ENCODE measurements at regions not wholly inside any gene's neighbourhood (a gene's known extent, or its start where the extent isn't known, plus 50 kb on each side); places are given as distances from the start of the nearest gene placed in this dataset.

- no peaks in the 10 kb centered on the region for H3K27me3 ChIP-seq (ENCODE audit: control insufficient read depth, extremely low read depth, insufficient read depth, low read length)
- no peak for TF ChIP-seq CTCF (optimal IDR thresholded peaks at IDR 0.05 in 1 of 3, IDR thresholded peaks at IDR 0.05 in 1 of 3, conservative IDR thresholded peaks at IDR 0.05 in 1 of 3; ENCODE audit: extremely low read depth in 1 of 3, insufficient read depth in 2 of 3, low read length in 3 of 3)
- TF ChIP-seq EZH2 (IDR thresholded peaks at IDR 0.05; ENCODE audit: low read length) = no peak
- H3K9ac ChIP-seq (ENCODE audit: control insufficient read depth, extremely low read depth, insufficient read depth, low read length) = no peak overlapping the region
- H3K79me2 ChIP-seq (ENCODE audit: control insufficient read depth, insufficient read depth, low read length) = no peaks in the 10 kb centered on the region
- H3K4me3 ChIP-seq (ENCODE audit: control insufficient read depth in 2 of 3, extremely low read depth in 1 of 3, insufficient read depth in 2 of 3, low read depth in 1 of 3, low read length in 3 of 3) = no peak overlapping the region
- no peaks in the 10 kb centered on the region for H3K9me3 ChIP-seq (ENCODE audit: control insufficient read depth, low read depth, low read length)
- no peak overlapping the region for H3K4me2 ChIP-seq (ENCODE audit: control insufficient read depth, extremely low read depth, insufficient read depth, low read depth, low read length)
- DNase-seq (ENCODE audit: low read depth, low spot score) = no peak
- H3K36me3 ChIP-seq (ENCODE audit: control insufficient read depth in 2 of 2, extremely low read depth in 1 of 2, insufficient read depth in 2 of 2, low read length in 2 of 2) = no peaks in the 10 kb centered on the region
- dilution Hi-C loops (cut with MboI; ENCODE audit: extremely low pct_ligation_motif_present, low sequenced_read_pairs) = no loop called here
- H3K27ac ChIP-seq (ENCODE audit: control insufficient read depth, insufficient read depth, low read length) = no peak overlapping the region
- no peaks in the 10 kb centered on the region for H4K20me1 ChIP-seq (ENCODE audit: control insufficient read depth, extremely low read depth, insufficient read depth, low read length)
- H2AFZ ChIP-seq (ENCODE audit: control insufficient read depth, low read length) = no peak overlapping the region
- H3K9me1 ChIP-seq (ENCODE audit: control insufficient read depth, extremely low read depth, insufficient read depth, low read length) = no peaks in the 10 kb centered on the region
- no peaks in the 10 kb centered on the region for H3K4me1 ChIP-seq (ENCODE audit: control insufficient read depth, extremely low read depth, insufficient read depth, low read length)
- no peak for FAIRE-seq
These were observed 351.7 kb downstream of the PBX1 start for GRCh38 chr1:164910671-164911070.

- no peak overlapping the region for H3K4me3 ChIP-seq (ENCODE audit: control insufficient read depth in 2 of 3, extremely low read depth in 1 of 3, insufficient read depth in 2 of 3, low read depth in 1 of 3, low read length in 3 of 3)
- H3K9me3 ChIP-seq (ENCODE audit: control insufficient read depth, low read depth, low read length) = no peaks in the 10 kb centered on the region
- TF ChIP-seq EZH2 (IDR thresholded peaks at IDR 0.05; ENCODE audit: low read length) (no peak), CTCF (optimal IDR thresholded peaks at IDR 0.05 in 1 of 3, IDR thresholded peaks at IDR 0.05 in 1 of 3, conservative IDR thresholded peaks at IDR 0.05 in 1 of 3; ENCODE audit: extremely low read depth in 1 of 3, insufficient read depth in 2 of 3, low read length in 3 of 3) (no peak)
- H2AFZ ChIP-seq (ENCODE audit: control insufficient read depth, low read length) = no peak overlapping the region
- dilution Hi-C loops (cut with MboI; ENCODE audit: extremely low pct_ligation_motif_present, low sequenced_read_pairs) = no loop called here
- H3K36me3 ChIP-seq (ENCODE audit: control insufficient read depth in 2 of 2, extremely low read depth in 1 of 2, insufficient read depth in 2 of 2, low read length in 2 of 2) = no peaks in the 10 kb centered on the region
- H3K27ac ChIP-seq (ENCODE audit: control insufficient read depth, insufficient read depth, low read length) = no peak overlapping the region
- no peaks in the 10 kb centered on the region for H3K27me3 ChIP-seq (ENCODE audit: control insufficient read depth, extremely low read depth, insufficient read depth, low read length)
- H3K4me1 ChIP-seq (ENCODE audit: control insufficient read depth, extremely low read depth, insufficient read depth, low read length) = no peaks in the 10 kb centered on the region
- H3K9ac ChIP-seq (ENCODE audit: control insufficient read depth, extremely low read depth, insufficient read depth, low read length) = no peak overlapping the region
- no peak overlapping the region for H3K4me2 ChIP-seq (ENCODE audit: control insufficient read depth, extremely low read depth, insufficient read depth, low read depth, low read length)
- no peaks in the 10 kb centered on the region for H3K79me2 ChIP-seq (ENCODE audit: control insufficient read depth, insufficient read depth, low read length)
- no peaks in the 10 kb centered on the region for H4K20me1 ChIP-seq (ENCODE audit: control insufficient read depth, extremely low read depth, insufficient read depth, low read length)
- no peak for FAIRE-seq
- no peak for DNase-seq (ENCODE audit: low read depth, low spot score)
- H3K9me1 ChIP-seq (ENCODE audit: control insufficient read depth, extremely low read depth, insufficient read depth, low read length) = no peaks in the 10 kb centered on the region
These were observed 348.7 kb downstream of the PBX1 start for GRCh38 chr1:164907666-164908065.

All from keratinocyte (primary cell).